Mucosa of descending colon (tissue), 3 donors: ENCODE measurements at regions not wholly inside any gene's neighbourhood (a gene's known extent, or its start where the extent isn't known, plus 50 kb on each side); places are given as distances from the start of the nearest gene placed in this dataset.
A peak's percentile ranks its signal among the peaks of the same experiment; 100 is the strongest.

Source experiments
- ATAC-seq: fragments of 200-7000 bp; cut with Tn5 transposase; one replicate; pipeline ENCODE4 v1.9.1; 2020; ENCODE audit warnings: mild to moderate bottlenecking, moderate library complexity
- DNase-seq, 3 donors: peaks; one replicate each; pipeline ENCODE4 v3.0.0-alpha.2; 2020
- H3K36me3 ChIP-seq: fragments of 200-600 bp; one replicate; pipeline ENCODE4 v1.8.0; 2021; ENCODE audit warnings: low read depth, mild to moderate bottlenecking
- H3K4me1 ChIP-seq: fragments of 200-600 bp; one replicate; pipeline ENCODE4 v1.8.0; 2021; ENCODE audit warnings: low read depth, mild to moderate bottlenecking
- H3K4me3 ChIP-seq: fragments of 200-600 bp; one replicate; pipeline ENCODE4 v1.8.0; 2021; ENCODE audit warnings: mild to moderate bottlenecking
- H3K9me3 ChIP-seq: fragments of 200-600 bp; one replicate; pipeline ENCODE4 v1.8.0; 2021; ENCODE audit warnings: mild to moderate bottlenecking
- CTCF ChIP-seq: fragments of 200-600 bp; IDR thresholded peaks from one replicate; pipeline ENCODE4 v1.8.0; 2022; ENCODE audit warnings: antibody characterized with exemption, mild to moderate bottlenecking
- intact Hi-C, 2 donors: fragments of 100-400 bp; cut with DNase I in 1 of 2; cut with micrococcal nuclease in 1 of 2; formaldehyde crosslinking; loops; one replicate each; pipeline versions ENCODE4 v1.11.0 to v1.11.1; 2022; cut with DNase I, micrococcal nuclease
- donor health status: DM: no; HTN: no; CAD: no; lungs with moderate emphysema.
- donor health status: DM: no; HTN: no; CAD: no.
- donor health status: DM: no; HTN: yes; CAD: no.

GRCh38 chr2:16189029-16189835 lies 248.9 kb downstream of the MYCN start:
- no peak for DNase-seq
- intact Hi-C loops: no loop called here
- ATAC-seq: no peak
- no peaks in the 10 kb centered on the region for H3K36me3 ChIP-seq
- no peak for TF ChIP-seq CTCF
- no peaks in the 10 kb centered on the region for H3K9me3 ChIP-seq
- no peaks in the 10 kb centered on the region for H3K4me1 ChIP-seq
- H3K4me3 ChIP-seq: no peak overlapping the region

GRCh38 chr2:16188261-16188890 lies 248.0 kb downstream of the MYCN start:
- Histone ChIP-seq H3K36me3 (no peaks in the 10 kb centered on the region), H3K4me3 (no peak overlapping the region), H3K9me3 (no peaks in the 10 kb centered on the region), H3K4me1 (no peaks in the 10 kb centered on the region)
- no peak for DNase-seq
- ATAC-seq: no peak
- no peak for TF ChIP-seq CTCF
- intact Hi-C loops: no loop called here

DNA sequence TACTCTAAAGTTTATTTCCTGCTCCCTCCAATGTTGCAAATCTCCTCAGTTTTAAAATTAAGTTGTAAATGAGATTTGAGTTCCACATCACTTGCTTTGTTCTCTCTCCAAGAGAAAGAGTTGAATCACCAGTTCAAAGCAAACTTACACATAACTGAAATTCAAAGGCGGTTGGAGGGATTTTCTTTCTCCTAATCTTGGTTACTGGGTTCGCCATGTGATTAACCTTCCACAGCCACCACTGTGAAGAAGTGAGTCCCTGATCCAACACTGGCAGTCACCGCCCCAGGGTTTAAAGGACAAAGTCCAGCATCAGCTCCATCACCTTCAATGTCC lies 247.1 kb downstream of the MYCN start:
- Histone ChIP-seq H3K9me3 (no peaks in the 10 kb centered on the region), H3K4me3 (no peak overlapping the region), H3K4me1 (no peaks in the 10 kb centered on the region), H3K36me3 (no peaks in the 10 kb centered on the region)
- ATAC-seq (peak; percentile 48), DNase-seq (peak in 1 of 3 donors; percentile 21)
- no peak for TF ChIP-seq CTCF
- intact Hi-C loops: no loop called here

GRCh38 chr2:16186661-16187481 lies 246.5 kb downstream of the MYCN start:
- Histone ChIP-seq H3K4me1 (no peaks in the 10 kb centered on the region), H3K9me3 (no peaks in the 10 kb centered on the region), H3K36me3 (no peaks in the 10 kb centered on the region), H3K4me3 (no peak overlapping the region)
- intact Hi-C loops: no loop called here
- DNase-seq: no peak
- no peak for TF ChIP-seq CTCF
- no peak for ATAC-seq

DNA sequence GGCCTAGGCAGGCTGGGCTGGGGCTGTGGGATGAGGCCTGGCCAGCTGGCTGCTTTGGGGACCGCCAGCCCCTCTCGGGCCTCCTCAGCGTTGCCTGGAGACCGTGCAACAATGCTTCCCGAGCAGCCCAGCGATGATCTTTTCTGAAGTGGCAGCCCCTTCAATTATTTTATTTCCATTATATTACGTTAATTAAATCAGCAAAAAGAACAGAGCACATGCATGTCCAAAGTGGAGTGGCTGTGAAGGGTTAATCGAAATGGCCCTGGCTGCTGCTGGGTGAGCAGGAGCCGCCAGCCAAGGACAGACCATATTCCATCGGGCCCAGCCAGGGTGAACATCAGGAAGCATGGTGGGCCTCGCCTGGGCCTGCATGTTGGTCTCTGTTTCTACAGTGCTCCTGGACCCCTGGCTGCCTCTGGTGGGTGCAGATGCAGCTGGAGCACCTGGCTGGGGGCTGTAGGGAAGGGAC lies 245.5 kb downstream of the MYCN start:
- ATAC-seq: no peak
- Histone ChIP-seq H3K4me1 (no peaks in the 10 kb centered on the region), H3K36me3 (no peaks in the 10 kb centered on the region), H3K9me3 (no peaks in the 10 kb centered on the region), H3K4me3 (no peak overlapping the region)
- no peak for TF ChIP-seq CTCF
- intact Hi-C loops: no loop called here
- no peak for DNase-seq
